ENCODE measurements at regions not wholly inside any gene's neighbourhood (a gene's known extent, or its start where the extent isn't known, plus 50 kb on each side); places are given as distances from the start of the nearest gene placed in this dataset.

DNA sequence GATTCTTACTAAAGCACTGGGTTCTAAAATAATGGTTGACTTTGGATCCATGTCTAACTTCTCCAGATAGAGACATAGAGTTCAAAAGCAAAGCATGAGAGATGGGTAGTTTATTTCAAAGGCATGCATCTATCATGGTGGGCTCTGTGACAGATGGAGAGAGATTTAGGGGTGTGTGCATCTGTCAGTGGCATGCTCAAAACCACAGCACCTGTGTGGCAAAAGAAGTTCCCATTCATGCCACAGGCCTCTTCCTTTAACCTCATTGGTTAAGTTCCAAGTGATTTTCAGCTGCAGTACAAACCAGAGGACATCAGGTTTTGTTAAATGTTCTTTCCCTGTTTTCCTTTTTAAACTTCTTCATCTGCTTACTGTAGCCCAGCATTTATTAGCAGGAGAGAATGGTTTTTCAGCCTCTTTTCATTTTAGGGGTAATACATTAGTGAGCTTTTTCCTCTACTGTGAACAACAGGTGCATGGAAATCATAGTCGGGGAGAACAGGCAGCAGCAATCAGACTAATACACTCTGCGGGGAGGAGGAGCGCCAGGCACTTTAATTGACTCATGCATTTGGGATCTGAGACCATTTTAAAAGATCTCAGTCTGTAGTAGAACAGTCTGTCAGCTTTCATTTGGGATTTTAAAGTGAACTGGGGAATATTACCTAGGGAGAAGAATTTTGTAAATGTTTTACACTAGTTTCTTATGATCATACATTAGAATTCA lies 52.4 kb upstream of the UPP2 start:
- DNase-seq = no peak

DNA sequence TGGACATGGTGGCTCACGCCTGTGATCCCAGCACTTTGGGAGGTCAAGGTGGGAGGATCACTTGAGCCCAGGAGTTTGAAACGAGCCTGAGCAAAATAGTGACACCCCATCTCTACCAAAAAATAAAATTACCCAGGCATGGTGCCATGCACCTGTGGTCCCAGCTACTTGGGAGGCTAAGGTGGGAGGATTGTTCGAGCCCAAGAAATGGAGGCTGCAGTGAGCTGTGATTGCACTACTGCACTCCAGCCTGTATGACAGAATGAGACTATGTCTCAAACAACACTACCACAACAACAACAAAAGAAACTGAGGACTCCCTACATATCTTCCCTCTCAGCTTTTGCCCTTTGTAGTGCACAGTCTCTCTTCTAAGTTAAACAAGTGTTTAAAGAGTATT lies 53.3 kb upstream of the UPP2 start:
- no peak for DNase-seq

DNA sequence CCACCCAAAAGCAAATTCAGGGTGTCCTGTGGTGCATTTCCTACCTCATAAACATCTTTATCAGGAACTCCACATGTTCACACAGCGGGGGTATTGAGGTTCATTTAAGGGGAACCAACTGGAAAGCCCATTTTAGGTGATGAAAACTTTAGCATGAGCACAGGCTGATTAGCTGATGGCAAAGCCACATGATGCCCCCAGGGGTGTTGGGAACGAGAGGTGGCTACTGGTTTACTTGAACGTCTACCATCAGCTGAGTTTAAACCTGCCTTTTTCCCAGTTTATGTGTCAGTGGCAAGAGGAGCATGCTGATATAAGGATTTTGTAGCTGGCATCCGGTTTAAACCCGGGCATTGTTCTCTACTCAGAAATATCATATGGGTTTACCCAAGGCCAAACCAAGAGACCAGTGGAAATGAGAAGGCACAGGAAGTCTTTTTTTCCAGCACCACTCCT lies 54.5 kb upstream of the UPP2 start:
- DNase-seq = no peak

DNA sequence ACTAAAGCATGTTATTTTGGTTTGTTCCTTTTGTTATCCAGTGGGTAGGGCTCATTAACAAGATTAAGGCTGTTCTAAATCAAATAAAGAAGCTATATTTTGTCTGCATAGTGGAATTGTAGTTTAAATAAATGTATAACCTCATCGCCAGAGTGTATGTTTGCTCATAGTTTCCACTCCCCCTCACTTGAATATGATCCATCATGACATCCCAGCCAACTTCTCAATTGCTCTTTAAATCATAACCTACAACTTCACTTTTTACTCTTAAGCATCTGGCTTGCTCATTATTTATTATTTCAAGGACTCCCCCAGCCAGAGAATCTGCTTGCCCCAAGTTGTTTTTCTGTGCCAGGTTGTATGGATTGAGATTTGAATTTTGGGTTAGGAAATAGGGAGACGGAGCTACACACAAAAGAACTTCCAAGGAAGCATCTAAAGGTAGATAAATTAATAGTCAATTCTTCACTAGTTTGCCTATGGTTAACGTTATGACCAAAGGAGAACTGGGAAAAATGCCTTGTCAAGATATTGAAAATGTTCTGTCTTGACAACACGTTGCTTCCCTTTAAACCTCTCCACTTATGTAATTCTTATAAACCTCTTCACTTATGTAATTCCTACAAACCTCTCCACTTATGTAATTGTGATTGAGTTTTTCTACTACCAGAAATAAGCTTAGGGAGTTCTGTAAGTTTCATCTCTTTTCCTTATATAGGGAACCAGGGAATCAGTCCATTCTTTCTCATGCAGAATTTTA lies 55.4 kb upstream of the UPP2 start:
- no peak for DNase-seq

DNA sequence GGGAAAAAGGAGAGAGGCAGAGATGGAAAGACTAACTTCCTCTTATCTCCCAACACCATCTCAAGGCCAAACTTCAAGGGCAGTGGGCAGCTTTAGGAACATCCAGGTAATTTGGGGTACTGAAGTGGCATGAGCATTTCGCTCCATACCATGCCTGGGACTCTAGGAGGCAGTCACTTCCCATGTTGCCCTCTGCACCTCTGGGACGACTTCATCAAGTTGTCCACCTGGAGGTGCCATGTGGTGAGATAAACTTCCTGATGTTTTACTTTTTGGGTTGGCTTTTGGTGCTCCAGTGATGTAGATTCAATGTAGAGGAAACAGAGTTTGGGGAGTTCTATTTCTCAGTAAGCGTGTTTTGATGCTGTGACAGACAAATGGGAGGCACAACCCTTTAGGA lies 56.3 kb upstream of the UPP2 start:
- no peak for DNase-seq

DNA sequence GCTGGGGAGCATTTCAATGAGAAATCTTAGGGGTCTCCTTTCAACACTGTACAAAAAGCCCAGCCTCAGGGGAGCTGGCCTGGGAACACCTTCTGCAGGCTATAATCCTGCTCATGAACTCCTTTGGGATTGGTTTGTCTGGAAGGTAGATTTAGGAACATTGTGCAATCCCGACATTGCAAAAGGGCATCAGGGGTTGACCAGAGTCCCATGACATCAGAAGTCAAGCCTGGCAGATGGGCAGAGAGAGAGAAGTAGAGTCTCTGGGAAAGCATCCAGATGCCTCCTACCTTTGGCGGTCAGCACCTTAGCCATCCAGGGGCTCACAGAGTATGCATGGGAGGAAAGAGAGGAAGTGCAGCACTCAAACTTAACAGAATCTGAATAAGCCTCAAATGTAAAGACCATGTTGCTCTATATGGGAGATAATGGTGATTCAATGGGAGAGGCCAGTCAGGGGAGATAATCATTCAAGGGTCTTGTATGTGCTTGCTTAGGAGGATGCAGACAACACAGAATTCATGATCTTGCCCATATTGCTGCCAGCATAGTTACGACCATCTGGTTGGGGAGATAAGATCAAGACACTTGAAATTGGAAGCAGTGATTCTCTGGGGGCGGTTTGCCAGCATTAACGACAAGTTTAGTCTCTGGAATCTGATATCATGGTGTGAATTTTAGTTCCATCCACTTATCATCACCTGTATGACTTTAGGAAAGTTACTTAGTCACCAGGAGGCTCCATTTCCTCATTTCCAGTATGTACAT lies 58.3 kb upstream of the UPP2 start:
- DNase-seq = no peak

DNA sequence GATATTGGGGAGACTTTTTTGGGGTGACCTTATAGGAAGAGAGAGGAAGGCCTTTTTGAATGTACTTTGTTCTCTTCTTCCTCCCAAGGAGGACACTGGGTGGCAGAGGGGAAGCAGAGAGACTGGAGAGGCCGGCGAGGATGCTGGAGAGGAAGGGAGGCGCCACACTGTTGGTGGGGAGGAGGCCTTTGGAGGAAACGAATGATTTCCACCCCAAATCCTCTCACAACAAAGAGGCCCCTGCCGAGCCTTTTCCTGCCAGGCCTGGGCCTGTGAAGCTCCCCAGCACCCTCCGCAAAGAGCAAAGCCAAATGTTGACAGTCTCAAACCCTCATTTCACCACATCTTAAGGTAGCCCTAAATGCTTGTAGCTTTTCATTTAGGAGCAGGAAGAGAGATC lies 59.0 kb upstream of the UPP2 start:
- no peak for DNase-seq

DNA sequence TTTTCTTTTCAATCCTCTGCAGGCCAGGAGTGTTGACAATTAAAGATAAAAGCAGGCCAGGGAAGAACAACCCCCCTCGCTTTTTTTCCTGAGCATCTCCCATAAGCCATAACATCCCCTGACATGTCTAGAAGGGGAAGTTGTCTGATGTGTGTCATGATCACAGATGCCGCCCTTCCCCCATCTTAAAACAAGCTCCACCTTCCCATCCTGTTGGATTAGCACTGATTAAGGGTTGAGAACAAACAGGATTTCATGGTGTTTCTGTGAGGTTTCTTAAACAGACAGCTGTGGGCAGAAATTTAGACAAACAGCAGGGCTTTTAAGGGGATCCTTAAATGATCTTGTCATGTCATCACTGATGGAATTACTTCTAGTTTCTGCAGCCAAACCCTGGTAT lies 59.4 kb upstream of the UPP2 start:
- no peak for DNase-seq

DNA sequence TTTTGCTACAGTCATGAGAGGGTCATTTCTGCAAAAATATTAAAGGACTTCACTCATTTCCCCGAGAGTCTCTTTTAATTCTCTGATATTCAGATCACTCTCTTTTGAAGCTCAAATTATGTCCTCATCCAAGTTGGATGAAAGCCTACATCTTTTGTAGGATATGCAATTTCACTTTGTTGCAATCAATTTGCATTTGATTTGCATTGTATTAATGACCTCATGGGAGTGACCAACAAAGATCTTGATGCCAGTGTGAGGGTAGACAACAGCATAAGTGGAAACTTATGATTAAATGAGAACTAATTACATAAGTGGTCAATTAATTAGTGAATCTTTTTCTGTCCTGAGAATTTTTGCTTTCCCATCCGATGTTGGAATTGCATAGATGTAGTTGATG lies 60.3 kb upstream of the UPP2 start:
- no peak for DNase-seq

DNA sequence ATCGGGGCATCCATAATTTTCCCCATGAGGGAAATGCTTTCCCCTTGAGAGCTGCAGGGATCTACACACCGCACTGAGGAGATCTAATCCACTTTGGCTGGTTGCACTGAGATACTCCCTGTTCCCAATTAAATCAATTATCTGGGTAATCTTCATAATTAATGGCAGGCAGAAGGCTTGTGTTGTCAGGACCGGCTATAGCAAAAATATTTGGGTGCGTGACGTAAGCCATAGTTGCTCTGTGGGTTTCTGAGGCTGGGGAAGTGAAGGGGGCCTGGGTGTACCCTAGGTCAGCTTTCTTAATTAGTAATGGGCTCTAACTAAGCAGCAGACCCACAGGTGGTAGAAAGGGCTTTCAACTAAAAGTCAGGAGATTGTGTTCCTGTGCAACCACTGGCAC lies 62.8 kb upstream of the UPP2 start:
- no peak for DNase-seq

DNA sequence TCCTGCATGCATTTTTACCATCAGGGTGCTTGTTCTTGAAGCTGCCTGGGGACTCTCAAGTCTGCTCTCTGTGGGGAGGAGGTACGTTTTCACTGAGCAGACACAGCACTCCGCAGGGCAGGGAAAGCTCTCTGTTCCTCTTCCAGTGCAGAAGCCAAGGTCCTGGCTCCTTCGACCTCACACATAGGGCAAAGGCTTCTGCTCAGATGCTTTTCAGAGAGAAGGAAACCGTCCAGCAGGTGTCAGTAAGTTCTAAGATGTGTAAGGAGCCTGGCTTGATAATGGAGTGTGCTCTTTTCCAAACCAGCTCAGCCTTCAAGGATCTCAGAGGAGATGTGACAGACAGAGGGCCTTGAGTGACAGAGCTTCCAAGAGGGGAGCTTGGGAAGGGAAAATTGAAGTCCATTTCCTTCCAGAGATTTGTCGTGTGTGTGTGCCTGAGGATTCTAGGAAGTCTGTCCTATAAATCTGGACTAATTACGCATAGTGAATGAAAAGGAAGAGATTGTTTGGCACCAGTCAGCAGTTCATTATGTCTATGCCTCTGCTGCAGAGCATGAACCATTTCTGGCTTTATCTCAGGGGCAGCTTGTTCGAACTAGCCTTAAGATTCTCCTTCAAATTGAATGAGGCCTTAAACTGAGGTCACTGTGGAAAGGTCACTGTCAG lies 67.3 kb upstream of the UPP2 start:
- peak; percentile 53 for DNase-seq

DNA sequence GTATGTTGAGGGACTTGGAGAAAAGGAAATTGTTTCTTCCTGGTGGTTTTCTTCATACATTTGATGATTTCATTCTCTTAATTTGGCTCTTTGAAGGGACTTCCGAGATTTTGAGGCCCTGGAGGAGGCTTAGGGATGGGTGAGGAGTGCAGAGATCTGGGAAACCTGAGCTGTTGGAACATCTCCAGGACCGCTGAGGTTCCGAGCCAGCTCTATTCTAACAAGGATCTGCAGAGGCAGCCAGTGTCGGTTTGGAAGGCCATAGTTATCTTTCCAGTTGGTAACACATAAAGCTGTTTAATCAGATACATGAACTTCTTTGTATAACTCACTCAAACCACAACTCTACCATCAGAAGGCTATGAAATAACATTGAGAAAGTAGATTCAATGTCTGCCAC lies 70.3 kb upstream of the UPP2 start:
- DNase-seq = no peak

DNA sequence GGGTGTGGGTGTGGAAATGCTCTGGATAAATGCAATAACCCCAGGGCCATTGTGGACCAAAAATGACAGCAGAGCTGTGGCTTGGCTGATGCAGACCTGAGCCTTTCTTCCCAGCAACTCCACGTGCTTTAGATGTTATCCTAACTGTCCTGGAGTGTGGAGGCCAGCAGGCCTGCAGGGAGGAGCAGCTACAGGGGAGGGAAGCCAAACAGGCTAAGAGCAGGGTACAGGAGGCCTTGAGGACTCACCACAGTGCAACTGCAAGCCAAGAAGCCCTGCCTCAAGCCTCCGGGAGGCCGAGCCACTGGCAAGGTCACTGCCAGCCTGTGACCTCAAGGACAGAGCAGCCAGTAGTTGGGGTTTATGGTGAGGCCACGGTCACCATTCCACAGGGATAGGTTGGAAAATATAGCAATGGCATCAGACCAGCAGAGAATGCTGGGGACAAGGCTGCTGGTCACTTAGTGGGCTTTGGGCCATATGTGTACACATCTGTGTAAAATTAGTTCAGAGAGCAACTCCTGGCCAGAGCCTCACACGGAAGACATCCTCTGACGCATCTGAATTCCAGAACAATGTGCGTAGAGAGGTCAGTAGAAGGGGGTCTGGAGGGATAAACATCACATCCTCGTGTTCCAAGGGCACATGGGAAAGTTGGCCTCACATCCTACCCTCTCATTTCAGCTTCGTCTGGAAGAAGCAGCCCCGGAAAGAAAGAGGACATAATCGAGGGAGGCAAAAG lies 76.2 kb upstream of the UPP2 start:
- DNase-seq = no peak

DNA sequence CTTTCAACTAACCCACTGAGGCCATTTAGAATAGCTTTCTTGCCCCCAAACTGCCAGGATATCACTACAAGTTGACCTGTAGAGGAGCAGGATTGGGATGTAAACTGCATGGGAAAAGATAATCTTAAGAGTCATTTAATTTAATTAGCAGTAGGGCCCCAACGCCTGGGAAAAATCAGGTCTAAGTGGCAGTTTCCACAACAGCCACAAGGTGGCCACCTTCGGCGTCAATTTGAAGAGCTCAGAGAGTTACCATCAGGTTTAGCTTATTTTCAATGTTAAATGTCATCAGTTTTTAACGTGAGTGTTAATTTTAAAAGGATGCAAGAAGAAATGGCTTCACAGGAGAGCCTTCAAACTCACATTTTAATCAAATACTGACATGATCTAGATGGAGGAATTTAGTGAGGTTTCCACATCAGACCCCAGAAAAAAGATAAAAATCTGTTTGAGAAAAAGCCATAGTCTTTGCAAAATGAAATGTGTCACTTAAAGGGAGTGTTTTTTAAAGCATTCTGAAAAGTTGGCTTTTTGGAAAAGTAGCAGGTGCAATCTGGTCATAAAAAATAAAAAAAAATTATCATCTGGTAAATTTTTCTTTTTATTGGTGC lies 77.3 kb upstream of the UPP2 start:
- peak; percentile 45 for DNase-seq

DNA sequence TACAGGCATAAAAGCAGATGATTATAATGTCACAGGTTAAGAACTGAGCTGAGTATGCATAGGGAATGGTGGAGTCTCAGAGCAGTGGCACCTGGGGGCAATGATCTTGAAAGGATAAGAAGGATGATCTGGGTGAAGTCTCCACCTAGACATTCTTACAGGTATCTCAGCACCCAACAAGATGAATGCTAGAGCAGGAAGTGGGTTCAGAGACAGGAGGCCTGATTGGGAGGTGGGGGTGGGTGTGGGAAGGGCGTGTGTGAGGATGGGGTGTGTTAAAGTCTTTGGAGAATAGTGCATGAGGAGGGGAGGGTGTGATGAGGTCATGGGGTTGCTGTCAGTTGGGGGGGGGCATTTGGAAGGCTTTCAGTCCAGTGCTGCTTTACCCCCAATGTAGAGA lies 78.8 kb upstream of the UPP2 start:
- DNase-seq = no peak

DNA sequence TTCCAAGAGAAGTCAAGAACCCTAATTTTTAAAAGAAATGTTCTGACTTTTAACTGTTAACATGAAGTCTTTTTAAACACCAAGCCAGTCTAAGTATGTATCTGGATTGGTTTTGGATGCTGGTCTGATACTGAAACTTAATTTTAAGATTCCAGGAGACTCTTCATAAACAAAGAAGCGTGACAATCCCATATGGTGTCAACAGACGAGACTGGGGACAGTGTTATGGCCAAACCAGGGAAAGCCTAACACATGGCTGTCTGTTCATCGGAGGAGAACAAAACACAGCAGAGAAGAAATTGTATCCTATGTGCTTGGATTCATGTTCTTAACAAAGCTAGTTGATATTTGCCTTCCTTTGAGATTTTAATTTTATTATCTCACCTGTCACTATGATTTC lies 80.5 kb upstream of the UPP2 start:
- no peak for DNase-seq

DNA sequence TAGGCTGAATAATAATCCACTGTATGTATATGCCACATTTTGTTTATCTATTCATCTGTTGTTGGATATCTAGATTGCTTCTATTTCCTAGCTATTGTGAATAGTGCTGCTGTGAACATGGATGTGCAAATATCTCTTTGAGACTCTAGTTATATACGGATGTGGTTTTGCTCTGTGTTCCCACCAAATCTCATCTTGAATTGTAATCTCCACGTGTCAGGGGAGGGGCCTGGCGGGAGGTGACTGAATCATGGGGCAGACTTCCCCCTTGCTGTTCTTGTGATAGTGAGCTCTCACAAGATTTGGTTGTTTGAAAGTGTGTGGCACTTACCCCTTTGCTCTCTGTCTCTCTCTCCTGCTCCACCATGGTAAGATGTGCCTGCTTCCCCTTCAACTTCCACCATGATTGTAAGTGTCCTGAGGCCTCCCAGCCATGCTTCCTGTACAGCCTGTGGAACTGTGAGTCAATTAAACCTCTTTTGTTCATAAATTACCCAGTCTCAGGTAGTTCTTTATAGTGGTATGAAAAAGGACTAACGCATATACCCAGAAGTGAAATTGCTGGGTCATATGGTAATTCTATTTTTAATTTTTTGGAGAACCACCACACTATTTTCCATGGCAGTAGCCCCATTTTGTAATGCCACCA lies 86.1 kb upstream of the UPP2 start:
- no peak for DNase-seq

DNA sequence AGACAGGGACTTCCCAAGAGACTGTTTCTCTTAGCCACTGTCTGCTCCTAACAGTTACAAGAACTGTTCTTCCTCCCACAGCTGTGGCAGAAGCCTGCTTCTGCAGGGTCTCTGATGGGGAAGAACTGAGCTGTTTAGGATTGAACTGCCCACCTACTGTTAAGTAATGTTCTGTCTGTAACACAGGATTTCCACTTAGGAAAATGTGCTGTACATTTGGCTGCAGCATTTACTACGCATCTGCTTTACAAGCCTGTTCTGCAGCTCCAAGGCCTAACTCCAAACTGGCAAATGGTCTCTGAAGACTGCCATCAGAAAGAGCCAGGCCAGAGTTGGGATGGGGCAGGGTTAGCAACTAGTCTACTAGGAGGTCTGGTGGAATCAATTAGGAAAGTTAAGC lies 87.8 kb upstream of the UPP2 start:
- DNase-seq = no peak

DNA sequence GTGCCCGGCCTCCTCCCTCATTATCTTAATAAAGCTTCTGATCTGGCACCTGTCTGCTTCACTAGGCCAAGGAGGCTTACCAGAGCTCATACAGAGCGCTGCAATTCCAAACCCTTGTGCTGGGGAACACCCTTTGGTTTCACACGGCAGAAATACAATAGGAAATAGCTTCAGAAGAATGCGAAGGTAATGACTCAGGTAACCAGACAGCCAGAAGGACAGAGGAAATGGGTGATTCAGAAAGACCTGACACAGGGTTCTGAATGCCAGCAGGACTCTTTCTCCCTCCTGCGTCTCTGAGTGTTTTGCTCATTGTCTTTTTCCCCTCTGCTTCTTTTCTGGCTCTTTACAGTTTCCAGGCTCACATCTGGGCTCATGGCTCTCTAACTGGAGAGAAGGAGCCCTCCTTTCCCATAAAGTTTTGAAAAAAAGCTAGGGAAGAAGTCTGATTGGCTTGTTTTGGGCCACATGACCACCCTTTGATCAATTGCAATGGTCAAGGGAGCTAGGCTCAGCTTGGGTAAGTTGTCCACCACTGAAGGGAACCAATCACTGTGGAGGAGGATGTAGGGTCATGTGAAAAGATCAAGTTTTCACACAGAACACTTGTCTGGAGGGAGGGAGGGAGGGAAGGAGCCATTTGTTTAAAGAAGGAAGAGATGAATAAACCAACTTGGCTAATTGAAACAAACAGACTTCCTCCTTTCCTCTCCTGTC lies 90.5 kb upstream of the UPP2 start:
- no peak for DNase-seq

DNA sequence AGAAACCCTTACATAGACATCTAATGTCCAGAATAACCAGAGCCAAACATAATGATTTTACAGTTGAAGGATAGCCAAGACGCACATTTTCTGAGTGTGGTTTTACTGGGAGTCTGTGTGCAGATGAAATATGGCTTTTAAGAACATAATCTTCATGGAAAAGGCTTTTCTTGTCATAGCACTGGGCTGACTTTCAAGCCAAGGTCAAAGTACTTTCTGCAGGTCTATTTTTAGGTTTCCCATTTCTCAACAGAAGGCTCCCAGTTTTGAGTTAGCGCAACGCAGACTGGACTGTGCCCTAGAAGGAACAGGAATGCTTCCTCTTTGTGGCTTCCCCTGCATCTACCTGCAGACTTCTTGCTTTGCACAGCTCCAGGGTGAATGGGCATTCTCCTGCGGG lies 92.3 kb upstream of the UPP2 start:
- no peak for DNase-seq

Data from NCI-H1694 treated with DMSO at 0.1 percent for 48 hours (cell line).